ENCODE measurements at regions not wholly inside any gene's neighbourhood (a gene's known extent, or its start where the extent isn't known, plus 50 kb on each side); places are given as distances from the start of the nearest gene placed in this dataset.

DNA sequence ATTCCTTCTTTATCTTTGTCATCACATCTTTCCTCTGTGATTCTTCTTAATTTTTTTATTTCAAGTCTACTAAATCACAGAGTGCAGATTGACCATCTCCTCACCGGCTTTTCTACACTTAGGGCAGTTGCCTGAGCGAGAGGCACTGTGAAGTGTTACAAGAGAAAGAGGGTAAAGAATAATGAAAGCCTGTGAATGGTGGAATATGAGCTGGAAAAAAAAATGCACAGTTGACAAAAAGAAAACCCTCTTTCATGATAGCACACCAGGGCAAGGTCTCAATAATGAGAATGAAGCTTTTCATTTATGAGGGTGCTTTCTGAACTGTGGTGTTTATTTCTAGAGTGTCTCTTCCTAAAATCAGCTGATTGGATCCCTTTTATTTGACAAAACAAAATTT is 106.2 kb upstream of the PDE3A start:
- TF ChIP-seq, protein P1, sequence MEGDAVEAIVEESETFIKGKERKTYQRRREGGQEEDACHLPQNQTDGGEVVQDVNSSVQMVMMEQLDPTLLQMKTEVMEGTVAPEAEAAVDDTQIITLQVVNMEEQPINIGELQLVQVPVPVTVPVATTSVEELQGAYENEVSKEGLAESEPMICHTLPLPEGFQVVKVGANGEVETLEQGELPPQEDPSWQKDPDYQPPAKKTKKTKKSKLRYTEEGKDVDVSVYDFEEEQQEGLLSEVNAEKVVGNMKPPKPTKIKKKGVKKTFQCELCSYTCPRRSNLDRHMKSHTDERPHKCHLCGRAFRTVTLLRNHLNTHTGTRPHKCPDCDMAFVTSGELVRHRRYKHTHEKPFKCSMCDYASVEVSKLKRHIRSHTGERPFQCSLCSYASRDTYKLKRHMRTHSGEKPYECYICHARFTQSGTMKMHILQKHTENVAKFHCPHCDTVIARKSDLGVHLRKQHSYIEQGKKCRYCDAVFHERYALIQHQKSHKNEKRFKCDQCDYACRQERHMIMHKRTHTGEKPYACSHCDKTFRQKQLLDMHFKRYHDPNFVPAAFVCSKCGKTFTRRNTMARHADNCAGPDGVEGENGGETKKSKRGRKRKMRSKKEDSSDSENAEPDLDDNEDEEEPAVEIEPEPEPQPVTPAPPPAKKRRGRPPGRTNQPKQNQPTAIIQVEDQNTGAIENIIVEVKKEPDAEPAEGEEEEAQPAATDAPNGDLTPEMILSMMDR (conservative IDR thresholded peaks at IDR 0.05; ENCODE audit: low read length) = no peak
- no peak for TF ChIP-seq EZH2phosphoT487 (IDR thresholded peaks at IDR 0.05; ENCODE audit: borderline replicate concordance, low read depth, low read length)
